Heart left ventricle (tissue), 16 donors: ENCODE measurements at regions not wholly inside any gene's neighbourhood (a gene's known extent, or its start where the extent isn't known, plus 50 kb on each side); places are given as distances from the start of the nearest gene placed in this dataset.

Experiments used
- ATAC-seq, 4 donors: fragments of 200-7000 bp; cut with Tn5 transposase; one replicate each; pipeline ENCODE4 v1.9.1; 2020 to 2022; ENCODE audit warnings: moderate library complexity in 4 of 4, mild to moderate bottlenecking in 3 of 4, moderate number of reproducible peaks in 1 of 4
- DNase-seq, 5 donors: peaks; one replicate each; pipeline ENCODE4 v3.0.0-alpha.2; 2020
- H3K27ac ChIP-seq, 12 donors: fragments of 200-600 bp; sonication (generic) in 4 of 12; one replicate each; pipeline versions ENCODE4 v1.5.0 to v1.8.0; 2016 to 2022; ENCODE audit warnings: mild to moderate bottlenecking in 2 of 12
- H3K27me3 ChIP-seq, 9 donors: fragments of 200-600 bp; sonication (generic) in 2 of 9; one replicate each; pipeline versions ENCODE4 v1.5.1 to v1.8.0; 2016 to 2022; ENCODE audit warnings: mild to moderate bottlenecking in 3 of 9
- H3K36me3 ChIP-seq, 9 donors: fragments of 200-600 bp; sonication (generic) in 2 of 9; one replicate each; pipeline versions ENCODE4 v1.5.0 to v1.8.0; 2018 to 2022; ENCODE audit warnings: mild to moderate bottlenecking in 2 of 9
- H3K4me1 ChIP-seq, 12 donors: fragments of 200-600 bp; sonication (generic) in 4 of 12; one replicate each; pipeline versions ENCODE4 v1.5.0 to v1.8.0; 2016 to 2022; ENCODE audit warnings: mild to moderate bottlenecking in 3 of 12
- H3K4me3 ChIP-seq, 12 donors: fragments of 200-600 bp; sonication (generic) in 4 of 12; one replicate each; pipeline versions ENCODE4 v1.5.0 to v1.8.0; 2017 to 2022; ENCODE audit warnings: mild to moderate bottlenecking in 9 of 12, moderate library complexity in 4 of 12
- H3K9me3 ChIP-seq, 12 donors: fragments of 200-600 bp; sonication (generic) in 4 of 12; one replicate each; pipeline versions ENCODE4 v1.5.0 to v1.8.0; 2016 to 2022; ENCODE audit warnings: mild to moderate bottlenecking in 1 of 12
- CTCF ChIP-seq, 12 donors: fragments of 200-600 bp; sonication (generic) in 4 of 12; IDR thresholded peaks; one replicate each; pipeline versions ENCODE4 v1.5.0 to v1.8.0; 2018 to 2022; ENCODE audit warnings: antibody characterized with exemption in 12 of 12, mild to moderate bottlenecking in 5 of 12
- POLR2A ChIP-seq, 2 donors: fragments of 450-650 bp; IDR thresholded peaks; one replicate each; pipeline ENCODE4 v1.6.1; 2017; ENCODE audit warnings: antibody characterized with exemption in 2 of 2, mild to moderate bottlenecking in 2 of 2, moderate library complexity in 2 of 2
- WGBS, 4 donors: extraction: QIAGEN DNeasy Blood & Tissue Kit in 2 of 4; methylation state at CpG; one replicate each; pipeline versions ENCODE4 v1.1.5 to v1.1.7; 2013 to 2018; 5-methylcytosine and 5-hydroxymethylcytosine counted together
- intact Hi-C, 10 donors: fragments of 100-400 bp; cut with DNase I; formaldehyde crosslinking; loops; one replicate each; pipeline versions ENCODE4 v1.11.1 to v1.14.2; 2022
- donor health status: ischemic (EF 13 %, LVEDD 7.1; RV severe dilation, severe dysfunction).
- donor health status: healthy with polysubstance abuse.
- donor health status: DM: no; HTN: yes; CAD: no.
- donor health status: DM: no; HTN: no; CAD: no.
- donor health status: ischemic (EF 25% LVEDD 6.9; RV normal size, moderate dysfunction).
- donor health status: ischemic (EF 25% LVEDD 5.7; RV mildly dilated, moderate dysfunction).
- donor health status: healthy.
- donor health status: DM: yes; HTN: yes; CAD: no.
- donor health status: ischemic (EF 35%, LVEDD 5.7; RV mildly dilated, moderate dysfunction).
- donor health status: nonischemic (EF 11% LVEDD 7.7; RV severe dilation, severe dysfunction).
- donor health status: DM: yes; HTN: yes; CAD: no.
- donor health status: PGD.
- donor health status: ischemic (EF 29% LVEDD 5.4; RV normal size, mild dysfunction).
- donor health status: nonischemic (EF 23%, LVEDD 6.1; RV moderate dilation, normal function).

- TF ChIP-seq POLR2A (IDR thresholded peaks at IDR 0.05) (no peak), CTCF (IDR thresholded peaks at IDR 0.05) (no peak)
- Histone ChIP-seq H3K9me3 (no peaks in the 10 kb centered on the region), H3K27ac (no peak overlapping the region), H3K4me1 (no peaks in the 10 kb centered on the region), H3K36me3 (no peaks in the 10 kb centered on the region), H3K27me3 (no peaks in the 10 kb centered on the region), H3K4me3 (no peak overlapping the region)
- intact Hi-C loops: no loop called here
- WGBS, 4 donors: 51 to 58% (median 57%) methylated on average over 3 of the region's 3 CpGs
- ATAC-seq (no peak), DNase-seq (no peak)
Observed at GRCh38 chr1:189438808-189439207, 1038.9 kb downstream of the BRINP3 start.

- H3K4me3 ChIP-seq: no peak overlapping the region
- ATAC-seq (no peak), DNase-seq (no peak)
- no peak overlapping the region for H3K27ac ChIP-seq
- no peaks in the 10 kb centered on the region for H3K4me1 ChIP-seq
- H3K9me3 ChIP-seq: peaks cover 0 to 8% (median 0%) of the 10 kb centered on the region in 12 donors
- TF ChIP-seq POLR2A (IDR thresholded peaks at IDR 0.05) (no peak), CTCF (IDR thresholded peaks at IDR 0.05) (no peak)
- H3K36me3 ChIP-seq: no peaks in the 10 kb centered on the region
- WGBS, 4 donors: 65 to 74% (median 68%) methylated on average over 4 of the region's 4 CpGs
- no peaks in the 10 kb centered on the region for H3K27me3 ChIP-seq
- intact Hi-C loops: no loop called here
Observed at GRCh38 chr1:189463166-189463565, 1014.5 kb downstream of the BRINP3 start.

GRCh38 chr1:189496768-189497167 is 980.9 kb downstream of the BRINP3 start:
- Histone ChIP-seq H3K27ac (no peak overlapping the region), H3K36me3 (no peaks in the 10 kb centered on the region), H3K4me3 (no peak overlapping the region), H3K9me3 (no peaks in the 10 kb centered on the region), H3K27me3 (no peaks in the 10 kb centered on the region), H3K4me1 (no peaks in the 10 kb centered on the region)
- DNase-seq (no peak), ATAC-seq (no peak)
- intact Hi-C loops: no loop called here
- 60 to 87% (median 75%) methylated on average over 2 of the region's 2 CpGs for WGBS, 4 donors
- no peak for TF ChIP-seq CTCF (IDR thresholded peaks at IDR 0.05)

- Histone ChIP-seq H3K4me1 (no peaks in the 10 kb centered on the region), H3K27ac (no peak overlapping the region), H3K4me3 (no peak overlapping the region), H3K9me3 (peaks cover 0 to under 1% (median 0%) of the 10 kb centered on the region in 12 donors), H3K27me3 (no peaks in the 10 kb centered on the region), H3K36me3 (no peaks in the 10 kb centered on the region)
- TF ChIP-seq POLR2A (IDR thresholded peaks at IDR 0.05): no peak
- no peak for TF ChIP-seq CTCF (IDR thresholded peaks at IDR 0.05)
- intact Hi-C loops: no loop called here
- DNase-seq (no peak), ATAC-seq (no peak)
- WGBS, 4 donors: 64 to 80% (median 70%) methylated on average over 4 of the region's 4 CpGs
Observed at GRCh38 chr1:189499736-189500135, 977.9 kb downstream of the BRINP3 start.
